GM06990 (cell line): ENCODE measurements at regions not wholly inside any gene's neighbourhood (a gene's known extent, or its start where the extent isn't known, plus 50 kb on each side); places are given as distances from the start of the nearest gene placed in this dataset.

Experiments used
- DNase-seq: peaks from one replicate; pipeline ENCODE4 v3.0.0-alpha.2; 2011; ENCODE audit not compliant: insufficient read length; ENCODE audit errors: extremely low read depth
- H3K27me3 ChIP-seq: replicated peaks from 2 replicates; pipeline ENCODE4 v1.6.0; 2011; ENCODE audit warnings: low read length; ENCODE audit not compliant: control insufficient read depth, insufficient read depth
- H3K36me3 ChIP-seq: 2 replicates; pipeline ENCODE4 v1.5.1; 2011; ENCODE audit warnings: low read length; ENCODE audit not compliant: control insufficient read depth, insufficient read depth
- H3K4me3 ChIP-seq: replicated peaks from 2 replicates; pipeline ENCODE4 v1.5.1; 2011; ENCODE audit warnings: low read depth, mild to moderate bottlenecking, control low read depth, low read length
- TF ChIP-seq, protein P1 (sequence below): IDR thresholded peaks from 2 replicates; pipeline ENCODE4 v1.5.1; 2011; ENCODE audit warnings: low read length, control low read depth, mild to moderate bottlenecking, inconsistent platforms; ENCODE audit not compliant: insufficient read depth, poor library complexity, severe bottlenecking

DNA sequence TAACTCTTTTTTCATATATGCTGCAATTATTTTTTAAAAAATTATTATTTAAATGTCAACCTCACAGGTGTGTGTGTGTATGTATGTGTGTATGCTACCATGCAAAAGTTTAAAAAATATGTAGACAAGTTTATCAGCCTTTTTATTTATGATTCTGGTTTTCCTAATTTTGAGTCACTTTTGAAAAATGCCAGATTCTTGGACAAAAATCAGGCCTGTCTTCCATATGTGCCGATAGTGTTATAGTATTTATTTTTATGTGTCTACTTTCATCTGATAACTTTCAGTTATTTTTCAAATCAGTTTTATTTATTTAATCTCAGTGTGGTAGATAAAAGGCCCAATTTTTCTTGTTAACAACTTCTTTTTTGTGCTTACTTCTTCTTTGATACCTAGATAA lies 176.2 kb downstream of the RDH14 start:
- TF ChIP-seq, protein P1, sequence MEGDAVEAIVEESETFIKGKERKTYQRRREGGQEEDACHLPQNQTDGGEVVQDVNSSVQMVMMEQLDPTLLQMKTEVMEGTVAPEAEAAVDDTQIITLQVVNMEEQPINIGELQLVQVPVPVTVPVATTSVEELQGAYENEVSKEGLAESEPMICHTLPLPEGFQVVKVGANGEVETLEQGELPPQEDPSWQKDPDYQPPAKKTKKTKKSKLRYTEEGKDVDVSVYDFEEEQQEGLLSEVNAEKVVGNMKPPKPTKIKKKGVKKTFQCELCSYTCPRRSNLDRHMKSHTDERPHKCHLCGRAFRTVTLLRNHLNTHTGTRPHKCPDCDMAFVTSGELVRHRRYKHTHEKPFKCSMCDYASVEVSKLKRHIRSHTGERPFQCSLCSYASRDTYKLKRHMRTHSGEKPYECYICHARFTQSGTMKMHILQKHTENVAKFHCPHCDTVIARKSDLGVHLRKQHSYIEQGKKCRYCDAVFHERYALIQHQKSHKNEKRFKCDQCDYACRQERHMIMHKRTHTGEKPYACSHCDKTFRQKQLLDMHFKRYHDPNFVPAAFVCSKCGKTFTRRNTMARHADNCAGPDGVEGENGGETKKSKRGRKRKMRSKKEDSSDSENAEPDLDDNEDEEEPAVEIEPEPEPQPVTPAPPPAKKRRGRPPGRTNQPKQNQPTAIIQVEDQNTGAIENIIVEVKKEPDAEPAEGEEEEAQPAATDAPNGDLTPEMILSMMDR = no peak
- H3K36me3 ChIP-seq = no peaks in the 10 kb centered on the region
- DNase-seq = no peak
- H3K27me3 ChIP-seq = no peaks in the 10 kb centered on the region
- H3K4me3 ChIP-seq = no peak overlapping the region

DNA sequence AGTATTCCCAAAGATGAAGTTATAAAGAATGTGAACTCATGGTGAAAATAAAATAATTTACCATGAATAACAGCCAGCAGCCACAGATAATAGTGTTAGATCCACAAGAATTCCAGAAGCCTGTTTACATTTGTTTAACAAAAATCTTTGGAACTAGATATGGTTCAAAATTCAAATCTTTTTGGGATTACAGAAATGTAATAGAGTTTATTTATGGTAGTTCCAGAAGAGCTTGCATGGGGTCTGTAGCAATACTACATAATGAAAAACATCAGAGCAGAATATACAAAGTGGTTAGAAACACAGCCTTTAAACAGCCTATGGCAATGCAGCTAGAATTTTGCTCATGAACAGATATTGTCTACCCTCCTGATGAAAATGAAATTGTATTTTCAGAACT lies 179.1 kb downstream of the RDH14 start:
- H3K27me3 ChIP-seq = no peaks in the 10 kb centered on the region
- TF ChIP-seq, protein P1 = no peak
- DNase-seq = no peak
- no peaks in the 10 kb centered on the region for H3K36me3 ChIP-seq
- H3K4me3 ChIP-seq = no peak overlapping the region

DNA sequence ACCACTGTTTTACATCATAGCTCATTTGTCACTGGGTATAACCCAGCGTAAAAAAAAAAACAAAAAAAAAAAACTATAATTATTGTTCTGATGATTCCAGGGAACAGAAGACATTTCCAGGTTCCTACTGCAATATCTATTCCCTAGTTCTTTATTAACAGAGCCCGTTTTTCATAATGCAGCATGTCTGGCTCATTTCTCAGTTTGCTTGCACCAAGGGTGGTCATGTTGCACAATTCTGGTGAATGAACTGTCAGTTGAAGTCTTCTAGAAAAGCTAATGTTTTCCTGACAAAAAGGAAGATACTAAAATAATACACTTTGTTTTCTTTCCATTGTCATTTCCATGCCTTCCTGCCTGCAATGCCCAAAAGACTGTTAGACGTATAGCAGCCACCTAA lies 180.1 kb downstream of the RDH14 start:
- Histone ChIP-seq H3K36me3 (no peaks in the 10 kb centered on the region), H3K4me3 (no peak overlapping the region), H3K27me3 (no peaks in the 10 kb centered on the region)
- TF ChIP-seq, protein P1 = no peak
- DNase-seq = no peak

DNA sequence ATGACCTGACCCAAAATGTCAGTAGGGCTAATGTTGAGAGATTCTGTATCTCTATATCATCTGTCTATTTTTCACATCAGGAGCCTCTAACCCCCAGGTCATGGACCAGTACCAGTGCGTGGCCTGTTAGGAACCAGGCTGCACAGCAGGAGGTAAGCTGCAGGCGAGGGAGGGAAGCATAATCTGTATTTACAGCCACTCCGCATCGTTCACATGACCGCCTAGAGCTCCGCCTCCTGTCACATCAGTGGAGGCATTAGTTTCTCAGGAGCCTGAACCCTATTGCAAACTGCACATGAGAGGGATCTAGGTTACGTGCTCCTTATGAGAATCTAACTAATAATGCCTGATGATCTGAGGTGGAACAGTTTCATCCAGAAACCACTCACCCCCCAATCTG lies 180.6 kb downstream of the RDH14 start:
- DNase-seq = no peak
- TF ChIP-seq, protein P1 = no peak

DNA sequence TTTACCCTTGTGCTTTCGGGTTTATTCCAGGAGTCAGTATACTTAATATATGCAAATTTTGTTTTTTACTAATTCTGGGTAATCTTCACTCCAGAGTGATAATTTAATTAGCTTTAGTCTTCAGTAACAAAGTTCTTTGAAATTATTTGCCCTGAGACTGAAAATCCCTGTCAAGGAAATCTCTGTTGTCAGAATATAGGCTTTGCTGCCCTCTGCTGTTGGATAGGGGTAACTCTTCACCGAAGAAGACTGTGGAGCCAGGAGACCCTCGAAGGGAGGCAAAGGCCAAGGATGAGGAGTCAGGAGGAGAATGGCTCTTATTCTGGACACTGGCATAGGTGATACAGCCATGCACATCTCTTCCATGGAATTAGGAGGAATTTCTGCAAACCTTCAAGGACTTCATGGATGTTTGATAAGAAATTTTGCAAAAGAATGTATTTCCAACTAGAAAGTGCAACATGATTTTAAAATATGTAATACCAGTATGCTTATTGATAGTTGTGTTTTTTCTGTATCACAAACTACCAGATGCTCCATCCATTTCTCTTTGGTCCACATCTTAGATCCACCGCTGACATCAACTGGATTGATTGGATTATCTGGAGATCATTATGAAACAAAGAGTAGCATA lies 182.3 kb downstream of the RDH14 start:
- H3K36me3 ChIP-seq = no peaks in the 10 kb centered on the region
- TF ChIP-seq, protein P1 = peak; percentile 81
- H3K27me3 ChIP-seq = no peaks in the 10 kb centered on the region
- no peak for DNase-seq
- no peak overlapping the region for H3K4me3 ChIP-seq

More for the DNA sequence above, 180.6 kb downstream of the RDH14 start:
- Histone ChIP-seq H3K27me3 (no peaks in the 10 kb centered on the region), H3K36me3 (no peaks in the 10 kb centered on the region), H3K4me3 (no peak overlapping the region)

DNA sequence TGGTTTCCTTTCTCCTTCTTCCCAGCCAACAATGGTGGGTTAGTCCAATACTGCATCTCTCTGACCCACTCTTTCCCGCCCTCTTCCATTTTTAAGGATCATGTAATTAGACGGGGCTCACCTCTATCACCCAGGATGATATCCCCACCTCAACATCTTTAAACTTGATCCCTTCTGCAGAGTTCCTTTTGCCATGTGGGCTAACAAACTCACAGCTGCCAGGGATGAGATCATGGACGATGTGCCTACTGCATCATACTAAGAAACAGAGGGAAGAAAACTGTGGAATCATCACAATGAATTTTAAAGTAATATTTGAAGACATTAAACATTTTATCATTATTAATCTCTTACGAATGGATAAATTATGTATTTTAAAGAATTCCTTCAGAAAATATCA lies 183.5 kb downstream of the RDH14 start:
- DNase-seq = no peak
- no peaks in the 10 kb centered on the region for H3K27me3 ChIP-seq
- H3K36me3 ChIP-seq = no peaks in the 10 kb centered on the region
- H3K4me3 ChIP-seq = no peak overlapping the region
- TF ChIP-seq, protein P1 = no peak
